GM23338 (cell line): ENCODE measurements at regions not wholly inside any gene's neighbourhood (a gene's known extent, or its start where the extent isn't known, plus 50 kb on each side); places are given as distances from the start of the nearest gene placed in this dataset.
"Not testable (repeated sequence)": the region's sequence is repeated elsewhere in the genome, so short reads cannot be mapped to it uniquely, and the experiment has no call there.

Experiments used
- CREB1 ChIP-seq: fragments of 250-450 bp; sonication (Bioruptor Pico); IDR thresholded peaks from 2 replicates; pipeline ENCODE4 v1.5.0; 2020; ENCODE audit warnings: low read depth, mild to moderate bottlenecking, moderate library complexity
- CTCF ChIP-seq, 2 experiments: fragments of 200-600 bp in 1 of 2; sonication (generic) in 1 of 2; conservative IDR thresholded peaks; 2 replicates each; pipeline versions ENCODE4 v1.5.1 to v1.6.1; 2016 to 2017; ENCODE audit warnings: antibody characterized with exemption in 2 of 2, low read depth in 2 of 2, mild to moderate bottlenecking in 2 of 2, moderate library complexity in 1 of 2

GRCh38 chr2:90151805-90152204 lies 1460.3 kb downstream of the RPIA start:
- not testable (repeated sequence) for TF ChIP-seq CTCF (conservative IDR thresholded peaks at IDR 0.05; ENCODE audit: low read depth in 2 of 2); CREB1 (CRISPR knock-in tag)
